Gastroesophageal sphincter (tissue), 4 donors: ENCODE measurements at regions not wholly inside any gene's neighbourhood (a gene's known extent, or its start where the extent isn't known, plus 50 kb on each side); places are given as distances from the start of the nearest gene placed in this dataset.

Experiments used
- ATAC-seq: fragments of 150-250 bp; one replicate; pipeline ENCODE4 v1.9.1; 2016; ENCODE audit warnings: mild to moderate bottlenecking, moderate library complexity
- H3K27ac ChIP-seq, 4 donors: fragments of 200-600 bp; sonication (generic) in 3 of 4; 1 replicate in 3 of 4; 2 replicates in 1 of 4; pipeline ENCODE4 v1.5.1; 2016 to 2019
- H3K27me3 ChIP-seq: fragments of 200-600 bp; sonication (generic); one replicate; pipeline ENCODE4 v1.5.1; 2019
- H3K36me3 ChIP-seq, 2 donors: fragments of 200-600 bp; sonication (generic); one replicate each; pipeline ENCODE4 v1.5.1; 2019; ENCODE audit warnings: control low read depth in 1 of 2
- H3K4me1 ChIP-seq, 3 donors: fragments of 200-600 bp; sonication (generic); 1 replicate in 2 of 3; 2 replicates in 1 of 3; pipeline ENCODE4 v1.5.1; 2016 to 2019; ENCODE audit warnings: control low read depth in 2 of 3
- H3K4me3 ChIP-seq, 2 donors: fragments of 200-600 bp; sonication (generic); one replicate each; pipeline ENCODE4 v1.5.1; 2019; ENCODE audit warnings: mild to moderate bottlenecking in 1 of 2, moderate library complexity in 1 of 2
- H3K9me3 ChIP-seq, 3 donors: fragments of 200-600 bp; sonication (generic); one replicate each; pipeline ENCODE4 v1.5.1; 2017 to 2019; ENCODE audit warnings: control low read depth in 2 of 3
- CTCF ChIP-seq, 4 experiments: fragments of 200-600 bp in 2 of 4; fragments of 450-650 bp in 2 of 4; sonication (generic) in 1 of 4; IDR thresholded peaks; one replicate each; pipeline ENCODE4 v1.5.1; 2017 to 2019; ENCODE audit warnings: antibody characterized with exemption in 4 of 4, mild to moderate bottlenecking in 2 of 4, moderate library complexity in 2 of 4
- EP300 ChIP-seq: sonication (generic); formaldehyde crosslinking; IDR thresholded peaks from one replicate; pipeline ENCODE4 v1.6.1; 2017; ENCODE audit warnings: antibody characterized with exemption, mild to moderate bottlenecking
- POLR2A ChIP-seq, 2 donors: fragments of 450-650 bp; IDR thresholded peaks; one replicate each; pipeline ENCODE4 v1.6.1; 2017; ENCODE audit warnings: antibody characterized with exemption in 2 of 2, mild to moderate bottlenecking in 2 of 2, moderate library complexity in 1 of 2
- POLR2AphosphoS5 ChIP-seq: sonication (generic); formaldehyde crosslinking; IDR thresholded peaks from one replicate; pipeline ENCODE4 v1.6.1; 2017; ENCODE audit warnings: antibody characterized with exemption
- WGBS, 2 donors: methylation state at CpG; one replicate each; pipeline ENCODE4 v1.1.5; 2018; ENCODE audit warnings: low coverage in 1 of 2; 5-methylcytosine and 5-hydroxymethylcytosine counted together

- TF ChIP-seq EP300 (no peak), CTCF (IDR thresholded peaks at IDR 0.05) (no peak), POLR2AphosphoS5 (no peak), POLR2A (IDR thresholded peaks at IDR 0.05) (no peak)
- WGBS, 2 donors, result 90% methylated on average over 7 to 9 of the region's 9 CpGs
- no peak for ATAC-seq
- H3K9me3 ChIP-seq, result no peaks in the 10 kb centered on the region
- no peaks in the 10 kb centered on the region for H3K27me3 ChIP-seq
- H3K4me1 ChIP-seq, result peaks cover 6 to 47% (median 28%) of the 10 kb centered on the region in 3 donors
- no peak overlapping the region for H3K27ac ChIP-seq
- no peak overlapping the region for H3K4me3 ChIP-seq
- no peaks in the 10 kb centered on the region for H3K36me3 ChIP-seq
Observed at GRCh38 chr2:42918671-42919318, 126.4 kb upstream of the HAAO start.

GRCh38 chr2:42918041-42918440 is 125.7 kb upstream of the HAAO start:
- Histone ChIP-seq H3K4me1 (peaks cover 0 to 40% (median 20%) of the 10 kb centered on the region in 3 donors), H3K4me3 (no peak overlapping the region), H3K27me3 (no peaks in the 10 kb centered on the region), H3K9me3 (no peaks in the 10 kb centered on the region), H3K27ac (peak overlapping the region; percentile 11 to 67 (median 60)), H3K36me3 (no peaks in the 10 kb centered on the region)
- TF ChIP-seq EP300, result no peak
- TF ChIP-seq CTCF (IDR thresholded peaks at IDR 0.05), result no peak
- no peak for ATAC-seq
- 89 to 92% methylated on average over 11 to 12 of the region's 13 CpGs for WGBS, 2 donors

- Histone ChIP-seq H3K36me3 (no peaks in the 10 kb centered on the region), H3K9me3 (no peaks in the 10 kb centered on the region), H3K27me3 (no peaks in the 10 kb centered on the region), H3K4me1 (peaks cover 0 to 34% (median 14%) of the 10 kb centered on the region in 3 donors), H3K27ac (peak overlapping the region; percentile 11 to 67 (median 60)), H3K4me3 (peak overlapping the region in 1 of 2 donors; percentile 8)
- WGBS, 2 donors, result 34 to 50% methylated on average over 2 to 5 of the region's 10 CpGs
- TF ChIP-seq CTCF (IDR thresholded peaks at IDR 0.05) (no peak), EP300 (no peak), POLR2A (IDR thresholded peaks at IDR 0.05) (no peak), POLR2AphosphoS5 (no peak)
- peak; percentile 73 for ATAC-seq
Observed at GRCh38 chr2:42917425-42917927, 125.1 kb upstream of the HAAO start.

- Histone ChIP-seq H3K4me3 (no peak overlapping the region), H3K36me3 (no peaks in the 10 kb centered on the region), H3K27ac (no peak overlapping the region), H3K4me1 (peaks cover 0 to 23% (median 3%) of the 10 kb centered on the region in 3 donors), H3K27me3 (no peaks in the 10 kb centered on the region), H3K9me3 (no peaks in the 10 kb centered on the region)
- TF ChIP-seq POLR2AphosphoS5, result no peak
- ATAC-seq, result no peak
- 82 to 83% methylated on average over 4 to 5 of the region's 7 CpGs for WGBS, 2 donors
Observed at GRCh38 chr2:42916324-42916723, 123.9 kb upstream of the HAAO start.

- no peak for TF ChIP-seq EP300
- H3K27ac ChIP-seq, result no peak overlapping the region
- H3K4me3 ChIP-seq, result no peak overlapping the region
- H3K27me3 ChIP-seq, result no peaks in the 10 kb centered on the region
- 67 to 69% methylated on average over 1 of the region's 1 CpG for WGBS, 2 donors
- ATAC-seq, result no peak
- no peaks in the 10 kb centered on the region for H3K9me3 ChIP-seq
- peaks cover 0 to 29% (median 0%) of the 10 kb centered on the region in 3 donors for H3K4me1 ChIP-seq
- no peaks in the 10 kb centered on the region for H3K36me3 ChIP-seq
Observed at GRCh38 chr2:42914860-42915259, 122.5 kb upstream of the HAAO start.

GRCh38 chr2:42914314-42914713 is 121.9 kb upstream of the HAAO start:
- Histone ChIP-seq H3K36me3 (no peaks in the 10 kb centered on the region), H3K27me3 (no peaks in the 10 kb centered on the region), H3K27ac (no peak overlapping the region), H3K4me3 (no peak overlapping the region), H3K9me3 (no peaks in the 10 kb centered on the region), H3K4me1 (peaks cover 0 to 34% (median 0%) of the 10 kb centered on the region in 3 donors)
- TF ChIP-seq EP300, result no peak
- TF ChIP-seq POLR2AphosphoS5, result no peak
- TF ChIP-seq POLR2A (IDR thresholded peaks at IDR 0.05), result no peak
- TF ChIP-seq CTCF (IDR thresholded peaks at IDR 0.05), result no peak
- 72 to 75% methylated on average over 8 of the region's 8 CpGs for WGBS, 2 donors
- no peak for ATAC-seq
